Stimulated activated CD8-positive, alpha-beta memory T cell treated with anti-CD3 and anti-CD28 coated beads, Interleukin-15, amount 100 ng/mL, for 24 hours (primary cell): ENCODE measurements at regions not wholly inside any gene's neighbourhood (a gene's known extent, or its start where the extent isn't known, plus 50 kb on each side); places are given as distances from the start of the nearest gene placed in this dataset.

Source experiments
- DNase-seq: peaks from one replicate; pipeline ENCODE4 v3.0.0-alpha.2; 2020; ENCODE audit warnings: low read depth

- DNase-seq = no peak
Measured at GRCh38 chr2:18781541-18782280, 192.3 kb upstream of the NT5C1B start.

GRCh38 chr2:18777250-18777812 is 188.0 kb upstream of the NT5C1B start:
- DNase-seq = no peak

GRCh38 chr2:18771212-18771611 is 181.8 kb upstream of the NT5C1B start:
- no peak for DNase-seq

- no peak for DNase-seq
Measured at GRCh38 chr2:18763338-18763737, 174.0 kb upstream of the NT5C1B start.

GRCh38 chr2:18762667-18763066 is 173.3 kb upstream of the NT5C1B start:
- no peak for DNase-seq

- DNase-seq = no peak
Measured at GRCh38 chr2:18754286-18754685, 164.9 kb upstream of the NT5C1B start.

GRCh38 chr2:18753722-18754121 is 164.4 kb upstream of the NT5C1B start:
- no peak for DNase-seq

- DNase-seq = no peak
Measured at GRCh38 chr2:18752667-18753422, 163.5 kb upstream of the NT5C1B start.

GRCh38 chr2:18752022-18752493 is 162.7 kb upstream of the NT5C1B start:
- DNase-seq = no peak

- no peak for DNase-seq
Measured at GRCh38 chr2:18750672-18751554, 161.5 kb upstream of the NT5C1B start.

- DNase-seq = peak; percentile 3
Measured at GRCh38 chr2:18749912-18750526, 160.7 kb upstream of the NT5C1B start.

GRCh38 chr2:18745431-18746272 is 156.3 kb upstream of the NT5C1B start:
- no peak for DNase-seq

GRCh38 chr2:18741895-18742732 is 152.7 kb upstream of the NT5C1B start:
- no peak for DNase-seq

GRCh38 chr2:18741191-18741590 is 151.8 kb upstream of the NT5C1B start:
- DNase-seq = no peak

- DNase-seq = no peak
Measured at GRCh38 chr2:18740474-18740881, 151.1 kb upstream of the NT5C1B start.

- DNase-seq = no peak
Measured at GRCh38 chr2:18731666-18732065, 142.3 kb upstream of the NT5C1B start.

GRCh38 chr2:18724371-18725145 is 135.2 kb upstream of the NT5C1B start:
- no peak for DNase-seq

- DNase-seq = no peak
Measured at GRCh38 chr2:18723219-18723618, 133.8 kb upstream of the NT5C1B start.

- DNase-seq = no peak
Measured at GRCh38 chr2:18722101-18722500, 132.7 kb upstream of the NT5C1B start.
